GM13977 (cell line): ENCODE measurements at regions not wholly inside any gene's neighbourhood (a gene's known extent, or its start where the extent isn't known, plus 50 kb on each side); places are given as distances from the start of the nearest gene placed in this dataset.
"Not testable (repeated sequence)": the region's sequence is repeated elsewhere in the genome, so short reads cannot be mapped to it uniquely, and the experiment has no call there.

Experiments used
- DNase-seq: peaks from one replicate; pipeline ENCODE4 v3.0.0; 2012; ENCODE audit warnings: low spot score
- CTCF ChIP-seq: IDR thresholded peaks from 2 replicates; pipeline ENCODE4 v1.5.1; 2012; ENCODE audit warnings: mild to moderate bottlenecking, control low read depth; ENCODE audit not compliant: insufficient read depth; ENCODE audit errors: extremely low read depth, missing control alignments
- in situ Hi-C: fragments of 300-500 bp; cut with MboI; formaldehyde crosslinking; loops from one replicate; pipeline ENCODE4 v1.12.0; 2022; ENCODE audit warnings: low sequenced_read_pairs, low pct_unique_long_range_greater_than_20kb, mixed read lengths, inconsistent platforms; ENCODE audit not compliant: unreplicated experiment

GRCh38 chr1:25171013-25171412, 61.3 kb downstream of the SYF2 start:
- DNase-seq, in situ Hi-C loops: not testable (repeated sequence)

- DNase-seq, result no peak
- no peak for TF ChIP-seq CTCF
- in situ Hi-C loops, result no loop called here
These were observed 61.9 kb downstream of the SYF2 start for GRCh38 chr1:25170439-25170838.

GRCh38 chr1:25169610-25170009, 62.7 kb downstream of the SYF2 start:
- in situ Hi-C loops, result no loop called here
- no peak for TF ChIP-seq CTCF
- no peak for DNase-seq

GRCh38 chr1:25169168-25169567, 63.1 kb downstream of the SYF2 start:
- in situ Hi-C loops, result no loop called here
- TF ChIP-seq CTCF, result no peak
- no peak for DNase-seq

- in situ Hi-C loops, result no loop called here
- no peak for DNase-seq
- no peak for TF ChIP-seq CTCF
These were observed 63.9 kb downstream of the SYF2 start for GRCh38 chr1:25168193-25169071.

GRCh38 chr1:25167269-25168192, 64.8 kb downstream of the SYF2 start:
- in situ Hi-C loops, result no loop called here
- no peak for DNase-seq
- no peak for TF ChIP-seq CTCF

- TF ChIP-seq CTCF, result no peak
- in situ Hi-C loops, result no loop called here
- DNase-seq, result no peak
These were observed 65.5 kb downstream of the SYF2 start for GRCh38 chr1:25166847-25167246.
